NCI-H1930 (cell line): ENCODE measurements at regions not wholly inside any gene's neighbourhood (a gene's known extent, or its start where the extent isn't known, plus 50 kb on each side); places are given as distances from the start of the nearest gene placed in this dataset.
"Not testable (repeated sequence)": the region's sequence is repeated elsewhere in the genome, so short reads cannot be mapped to it uniquely, and the experiment has no call there.

Source experiments
- DNase-seq, 2 experiments: peaks; one replicate each; lab custom pipeline; 2025; lab: John Stamatoyannopoulos, UW

GRCh38 chr4:74505355-74505978 lies 60.5 kb downstream of the AREG start:
- DNase-seq, result not testable (repeated sequence)

- not testable (repeated sequence) for DNase-seq
Measured at GRCh38 chr4:74509363-74509762, 64.4 kb downstream of the AREG start.

- no peak for DNase-seq
Measured at GRCh38 chr4:74516303-74516702, 71.4 kb downstream of the AREG start.

- DNase-seq, result no peak
Measured at GRCh38 chr4:74517996-74518395, 73.1 kb downstream of the AREG start.

GRCh38 chr4:74522251-74522991 lies 77.5 kb downstream of the AREG start:
- no peak for DNase-seq

- DNase-seq, result no peak
Measured at GRCh38 chr4:74523096-74523495, 78.2 kb downstream of the AREG start.

- no peak for DNase-seq
Measured at GRCh38 chr4:74524985-74525384, 80.0 kb downstream of the AREG start.

- DNase-seq, result no peak
Measured at GRCh38 chr4:74527049-74527448, 82.1 kb downstream of the AREG start.

GRCh38 chr4:74528178-74528577 lies 83.2 kb downstream of the AREG start:
- DNase-seq, result no peak

GRCh38 chr4:74529284-74530041 lies 84.5 kb downstream of the AREG start:
- DNase-seq, result no peak

- DNase-seq, result peak in 1 of 2 experiments; percentile 49
Measured at GRCh38 chr4:74531963-74532794, 87.2 kb downstream of the AREG start.

- no peak for DNase-seq
Measured at GRCh38 chr4:74534121-74534520, 89.2 kb downstream of the AREG start.

GRCh38 chr4:74534936-74535335 lies 90.0 kb downstream of the AREG start:
- DNase-seq, result no peak

GRCh38 chr4:74535512-74535911 lies 90.6 kb downstream of the AREG start:
- no peak for DNase-seq

GRCh38 chr4:74536557-74536956 lies 91.6 kb downstream of the AREG start:
- DNase-seq, result no peak

GRCh38 chr4:74537459-74537858 lies 92.5 kb downstream of the AREG start:
- DNase-seq, result no peak

GRCh38 chr4:74539044-74539790 lies 94.3 kb downstream of the AREG start:
- no peak for DNase-seq

- DNase-seq, result no peak
Measured at GRCh38 chr4:74540193-74540592, 95.3 kb downstream of the AREG start.

GRCh38 chr4:74541667-74542066 lies 96.7 kb downstream of the AREG start:
- DNase-seq, result no peak

- no peak for DNase-seq
Measured at GRCh38 chr4:74543231-74543781, 98.4 kb downstream of the AREG start.

GRCh38 chr4:74543983-74544382 lies 99.0 kb downstream of the AREG start:
- DNase-seq, result no peak
